GM13977 (cell line): ENCODE measurements at regions not wholly inside any gene's neighbourhood (a gene's known extent, or its start where the extent isn't known, plus 50 kb on each side); places are given as distances from the start of the nearest gene placed in this dataset.

Experiments used
- DNase-seq: peaks from one replicate; pipeline ENCODE4 v3.0.0; 2012; ENCODE audit warnings: low spot score
- in situ Hi-C: fragments of 300-500 bp; cut with MboI; formaldehyde crosslinking; loops from one replicate; pipeline ENCODE4 v1.12.0; 2022; ENCODE audit warnings: low sequenced_read_pairs, low pct_unique_long_range_greater_than_20kb, mixed read lengths, inconsistent platforms; ENCODE audit not compliant: unreplicated experiment
- TF ChIP-seq, protein P1 (sequence below): IDR thresholded peaks from 2 replicates; pipeline ENCODE4 v1.5.1; 2012; ENCODE audit warnings: mild to moderate bottlenecking, control low read depth; ENCODE audit not compliant: insufficient read depth; ENCODE audit errors: extremely low read depth, missing control alignments

- no peak for DNase-seq
- TF ChIP-seq, protein P1, sequence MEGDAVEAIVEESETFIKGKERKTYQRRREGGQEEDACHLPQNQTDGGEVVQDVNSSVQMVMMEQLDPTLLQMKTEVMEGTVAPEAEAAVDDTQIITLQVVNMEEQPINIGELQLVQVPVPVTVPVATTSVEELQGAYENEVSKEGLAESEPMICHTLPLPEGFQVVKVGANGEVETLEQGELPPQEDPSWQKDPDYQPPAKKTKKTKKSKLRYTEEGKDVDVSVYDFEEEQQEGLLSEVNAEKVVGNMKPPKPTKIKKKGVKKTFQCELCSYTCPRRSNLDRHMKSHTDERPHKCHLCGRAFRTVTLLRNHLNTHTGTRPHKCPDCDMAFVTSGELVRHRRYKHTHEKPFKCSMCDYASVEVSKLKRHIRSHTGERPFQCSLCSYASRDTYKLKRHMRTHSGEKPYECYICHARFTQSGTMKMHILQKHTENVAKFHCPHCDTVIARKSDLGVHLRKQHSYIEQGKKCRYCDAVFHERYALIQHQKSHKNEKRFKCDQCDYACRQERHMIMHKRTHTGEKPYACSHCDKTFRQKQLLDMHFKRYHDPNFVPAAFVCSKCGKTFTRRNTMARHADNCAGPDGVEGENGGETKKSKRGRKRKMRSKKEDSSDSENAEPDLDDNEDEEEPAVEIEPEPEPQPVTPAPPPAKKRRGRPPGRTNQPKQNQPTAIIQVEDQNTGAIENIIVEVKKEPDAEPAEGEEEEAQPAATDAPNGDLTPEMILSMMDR = no peak
- in situ Hi-C loops = no loop called here
Measured at GRCh38 chr4:137934911-137935310, 307.2 kb downstream of the SLC7A11 start.

GRCh38 chr4:137934046-137934445 is 308.1 kb downstream of the SLC7A11 start:
- in situ Hi-C loops = no loop called here
- TF ChIP-seq, protein P1 = no peak
- no peak for DNase-seq

- DNase-seq = no peak
- TF ChIP-seq, protein P1 = no peak
- in situ Hi-C loops = no loop called here
Measured at GRCh38 chr4:137927972-137928371, 314.2 kb downstream of the SLC7A11 start.

- in situ Hi-C loops = no loop called here
- TF ChIP-seq, protein P1 = no peak
- no peak for DNase-seq
Measured at GRCh38 chr4:137923494-137923893, 318.7 kb downstream of the SLC7A11 start.

- DNase-seq = no peak
- in situ Hi-C loops = no loop called here
- TF ChIP-seq, protein P1 = no peak
Measured at GRCh38 chr4:137922721-137923120, 319.4 kb downstream of the SLC7A11 start.

- DNase-seq = no peak
- TF ChIP-seq, protein P1 = no peak
- in situ Hi-C loops = no loop called here
Measured at GRCh38 chr4:137909529-137910309, 332.4 kb downstream of the SLC7A11 start.
